Choroid plexus epithelial cell (primary cell): ENCODE measurements at regions not wholly inside any gene's neighbourhood (a gene's known extent, or its start where the extent isn't known, plus 50 kb on each side); places are given as distances from the start of the nearest gene placed in this dataset.

Experiments
- DNase-seq: peaks from one replicate; pipeline ENCODE4 v3.0.0-alpha.2; 2010; ENCODE audit warnings: low read depth
- H3K4me3 ChIP-seq: 2 replicates; pipeline ENCODE4 v1.5.1; 2011; ENCODE audit warnings: low read depth, mild to moderate bottlenecking, control low read depth, low read length, moderate library complexity
- TF ChIP-seq, protein P1 (sequence below): conservative IDR thresholded peaks from 2 replicates; pipeline ENCODE4 v1.5.1; 2011; ENCODE audit warnings: low read depth, mild to moderate bottlenecking, control low read depth, inconsistent platforms, low read length, moderate library complexity

DNA sequence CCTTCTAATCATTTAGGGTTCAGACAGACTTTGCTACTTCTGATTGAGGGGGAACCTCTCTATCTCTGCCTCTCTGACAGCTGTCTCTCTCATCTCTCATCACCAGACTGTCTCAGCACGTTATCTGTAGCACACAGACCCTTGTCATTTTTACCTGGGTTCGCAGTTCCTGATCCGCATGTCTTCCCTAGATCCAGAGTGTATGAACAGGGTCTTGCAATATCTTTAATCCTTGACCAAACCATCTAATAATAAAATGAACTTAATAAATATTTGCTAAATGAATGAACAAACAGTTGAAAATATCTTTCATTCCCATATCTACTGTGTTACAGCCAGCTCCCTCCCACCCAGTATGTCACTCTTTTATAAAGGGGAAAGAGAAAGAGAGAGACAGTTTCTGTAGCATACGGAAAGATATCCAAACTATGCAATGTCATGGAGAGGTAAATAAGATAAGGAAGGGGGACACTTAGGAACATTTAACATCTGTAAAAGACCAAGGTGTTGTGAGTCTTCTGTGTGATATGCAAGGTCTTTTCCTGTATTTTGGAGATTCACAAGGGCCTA lies 507.6 kb downstream of the SUCLG1 start:
- TF ChIP-seq, protein P1, sequence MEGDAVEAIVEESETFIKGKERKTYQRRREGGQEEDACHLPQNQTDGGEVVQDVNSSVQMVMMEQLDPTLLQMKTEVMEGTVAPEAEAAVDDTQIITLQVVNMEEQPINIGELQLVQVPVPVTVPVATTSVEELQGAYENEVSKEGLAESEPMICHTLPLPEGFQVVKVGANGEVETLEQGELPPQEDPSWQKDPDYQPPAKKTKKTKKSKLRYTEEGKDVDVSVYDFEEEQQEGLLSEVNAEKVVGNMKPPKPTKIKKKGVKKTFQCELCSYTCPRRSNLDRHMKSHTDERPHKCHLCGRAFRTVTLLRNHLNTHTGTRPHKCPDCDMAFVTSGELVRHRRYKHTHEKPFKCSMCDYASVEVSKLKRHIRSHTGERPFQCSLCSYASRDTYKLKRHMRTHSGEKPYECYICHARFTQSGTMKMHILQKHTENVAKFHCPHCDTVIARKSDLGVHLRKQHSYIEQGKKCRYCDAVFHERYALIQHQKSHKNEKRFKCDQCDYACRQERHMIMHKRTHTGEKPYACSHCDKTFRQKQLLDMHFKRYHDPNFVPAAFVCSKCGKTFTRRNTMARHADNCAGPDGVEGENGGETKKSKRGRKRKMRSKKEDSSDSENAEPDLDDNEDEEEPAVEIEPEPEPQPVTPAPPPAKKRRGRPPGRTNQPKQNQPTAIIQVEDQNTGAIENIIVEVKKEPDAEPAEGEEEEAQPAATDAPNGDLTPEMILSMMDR = no peak
- H3K4me3 ChIP-seq = no peak overlapping the region
- no peak for DNase-seq

DNA sequence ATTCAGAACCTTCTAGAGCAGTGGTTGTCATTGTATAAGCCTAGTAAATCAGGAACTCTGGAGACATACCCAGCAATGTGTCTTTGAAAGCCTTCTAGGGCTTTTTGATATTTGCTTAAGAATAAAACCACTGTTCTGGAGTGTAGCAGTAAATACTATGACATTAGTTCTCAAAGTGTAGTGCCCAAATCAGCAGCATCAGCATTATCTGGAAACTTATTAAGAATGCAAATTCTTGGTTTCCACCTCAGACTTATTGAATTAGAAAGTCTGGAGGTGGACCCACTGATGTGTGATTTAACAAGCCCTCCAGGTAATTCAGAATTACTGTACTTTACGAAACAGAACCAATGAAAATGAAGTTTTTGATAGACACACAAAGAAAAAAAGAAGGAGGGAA lies 509.7 kb downstream of the SUCLG1 start:
- TF ChIP-seq, protein P1 = no peak
- no peak for DNase-seq
- H3K4me3 ChIP-seq = no peak overlapping the region

DNA sequence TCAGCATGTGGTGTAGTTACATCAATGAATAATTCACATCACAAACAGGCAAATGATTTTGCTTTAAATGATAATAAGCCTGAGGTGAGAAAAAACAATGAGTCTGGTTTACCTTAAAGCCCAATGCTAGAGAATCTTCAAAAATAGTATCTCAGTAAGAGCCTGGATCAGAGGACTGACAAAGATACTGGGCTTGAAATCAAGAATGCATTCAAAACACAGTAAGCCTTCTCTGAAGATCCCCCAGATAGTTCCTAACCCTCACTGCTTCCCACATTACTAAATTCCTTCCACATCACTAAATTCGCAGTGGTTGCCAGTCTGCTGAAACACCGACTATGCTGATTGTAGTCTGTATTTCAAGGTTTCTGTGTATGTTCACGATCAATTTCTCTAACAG lies 514.9 kb downstream of the SUCLG1 start:
- TF ChIP-seq, protein P1 = no peak
- no peak overlapping the region for H3K4me3 ChIP-seq
- no peak for DNase-seq

DNA sequence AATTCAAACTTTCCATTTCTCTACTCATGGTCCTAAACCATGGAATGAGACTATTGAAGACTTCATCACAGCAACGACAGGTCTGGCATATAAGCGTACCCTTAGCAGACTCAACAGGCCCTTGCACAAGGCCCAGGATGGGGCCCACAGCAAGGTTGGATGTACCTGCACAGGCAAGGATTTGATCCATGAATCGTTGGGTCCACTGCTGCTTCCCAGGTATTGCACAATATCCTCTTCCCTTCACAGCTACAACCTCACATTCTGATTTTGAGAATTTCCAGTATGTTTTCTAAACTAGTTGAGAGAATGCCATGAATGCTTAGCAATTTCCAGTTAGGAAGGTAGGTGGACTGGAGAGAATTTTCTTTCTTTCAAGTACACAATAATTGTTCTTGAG lies 515.8 kb downstream of the SUCLG1 start:
- TF ChIP-seq, protein P1 = no peak

DNA sequence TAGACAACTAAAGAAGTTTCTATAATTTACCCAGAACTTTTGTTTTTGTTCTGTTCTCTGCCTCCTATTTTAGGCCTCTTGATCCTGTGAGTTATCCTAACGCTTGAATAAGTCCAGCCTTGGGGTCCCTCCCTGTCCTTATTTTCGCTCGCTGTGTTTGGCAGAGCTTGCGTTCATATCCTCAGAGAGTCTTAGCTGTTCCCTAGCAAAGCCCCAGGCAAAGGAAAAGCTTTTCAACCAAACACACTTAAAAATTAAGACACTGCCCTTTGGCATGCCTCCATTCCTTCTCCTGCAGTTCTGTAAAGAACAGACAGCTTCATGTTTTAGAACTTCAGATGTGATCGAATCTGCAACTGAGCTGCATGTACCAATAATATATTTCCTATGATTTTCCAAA lies 517.2 kb downstream of the SUCLG1 start:
- TF ChIP-seq, protein P1 = no peak
- DNase-seq = no peak
- no peak overlapping the region for H3K4me3 ChIP-seq

More for the DNA sequence above, 515.8 kb downstream of the SUCLG1 start:
- no peak for DNase-seq
- no peak overlapping the region for H3K4me3 ChIP-seq

DNA sequence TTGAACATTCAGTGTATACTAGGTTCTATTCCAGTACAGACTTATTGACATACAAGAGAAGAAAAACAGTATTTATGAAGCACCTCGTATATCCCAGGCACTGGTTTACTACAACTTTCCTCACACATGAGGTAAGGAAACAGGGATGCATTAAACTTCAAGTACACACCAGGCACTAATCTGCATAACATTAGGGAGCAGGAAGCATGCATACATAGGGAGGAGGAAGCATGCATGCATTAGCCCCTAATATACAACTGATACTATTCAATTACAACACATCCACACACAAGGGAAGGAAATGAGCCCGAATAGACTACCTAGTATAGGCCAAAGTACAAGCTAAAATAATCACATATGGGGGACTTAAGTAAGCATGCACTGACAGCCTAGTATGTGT lies 525.3 kb downstream of the SUCLG1 start:
- TF ChIP-seq, protein P1 = no peak
- no peak for DNase-seq
- H3K4me3 ChIP-seq = no peak overlapping the region

DNA sequence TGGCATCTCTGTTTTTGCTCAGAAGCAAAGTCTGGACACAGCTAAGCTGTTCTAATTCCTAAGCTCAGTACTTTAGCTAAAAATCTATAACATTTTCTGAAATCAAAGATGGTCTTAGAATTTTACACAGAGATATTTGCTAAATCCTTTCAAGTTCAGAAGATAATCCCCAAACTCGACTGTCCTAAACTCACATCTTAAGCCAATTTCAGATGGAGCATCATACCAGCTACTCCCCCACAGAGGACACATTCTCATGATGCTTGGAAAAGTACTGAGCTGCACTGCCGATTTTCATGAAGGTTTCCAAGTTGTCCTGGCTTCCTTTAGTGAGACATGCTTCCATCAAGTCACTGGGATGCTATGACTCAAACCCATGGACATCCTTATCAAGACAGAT lies 535.5 kb downstream of the SUCLG1 start:
- no peak overlapping the region for H3K4me3 ChIP-seq
- TF ChIP-seq, protein P1 = no peak
- no peak for DNase-seq
